LNCaP clone FGC (cell line): ENCODE measurements at regions not wholly inside any gene's neighbourhood (a gene's known extent, or its start where the extent isn't known, plus 50 kb on each side); places are given as distances from the start of the nearest gene placed in this dataset.

ENCODE experiments used
- DNase-seq: peaks from one replicate; pipeline ENCODE4 v3.0.0-alpha.2; 2011; ENCODE audit warnings: low read depth
- H3K4me3 ChIP-seq: 2 replicates; pipeline ENCODE4 v1.5.1; 2011; ENCODE audit warnings: mild to moderate bottlenecking, low read depth, low read length, control low read depth
- CTCF ChIP-seq: IDR thresholded peaks from 2 replicates; pipeline ENCODE4 v1.5.1; 2012; ENCODE audit warnings: mild to moderate bottlenecking; ENCODE audit not compliant: control insufficient read depth, insufficient read depth; ENCODE audit errors: extremely low read depth

- DNase-seq, result no peak
- H3K4me3 ChIP-seq, result no peak overlapping the region
- TF ChIP-seq CTCF, result no peak
Measured at GRCh38 chr17:5701381-5701780, 117.1 kb upstream of the NLRP1 start.

GRCh38 chr17:5702951-5703510 is 118.7 kb upstream of the NLRP1 start:
- DNase-seq, result no peak
- H3K4me3 ChIP-seq, result no peak overlapping the region
- no peak for TF ChIP-seq CTCF

- no peak for DNase-seq
- H3K4me3 ChIP-seq, result no peak overlapping the region
- TF ChIP-seq CTCF, result no peak
Measured at GRCh38 chr17:5703736-5704135, 119.4 kb upstream of the NLRP1 start.

DNA sequence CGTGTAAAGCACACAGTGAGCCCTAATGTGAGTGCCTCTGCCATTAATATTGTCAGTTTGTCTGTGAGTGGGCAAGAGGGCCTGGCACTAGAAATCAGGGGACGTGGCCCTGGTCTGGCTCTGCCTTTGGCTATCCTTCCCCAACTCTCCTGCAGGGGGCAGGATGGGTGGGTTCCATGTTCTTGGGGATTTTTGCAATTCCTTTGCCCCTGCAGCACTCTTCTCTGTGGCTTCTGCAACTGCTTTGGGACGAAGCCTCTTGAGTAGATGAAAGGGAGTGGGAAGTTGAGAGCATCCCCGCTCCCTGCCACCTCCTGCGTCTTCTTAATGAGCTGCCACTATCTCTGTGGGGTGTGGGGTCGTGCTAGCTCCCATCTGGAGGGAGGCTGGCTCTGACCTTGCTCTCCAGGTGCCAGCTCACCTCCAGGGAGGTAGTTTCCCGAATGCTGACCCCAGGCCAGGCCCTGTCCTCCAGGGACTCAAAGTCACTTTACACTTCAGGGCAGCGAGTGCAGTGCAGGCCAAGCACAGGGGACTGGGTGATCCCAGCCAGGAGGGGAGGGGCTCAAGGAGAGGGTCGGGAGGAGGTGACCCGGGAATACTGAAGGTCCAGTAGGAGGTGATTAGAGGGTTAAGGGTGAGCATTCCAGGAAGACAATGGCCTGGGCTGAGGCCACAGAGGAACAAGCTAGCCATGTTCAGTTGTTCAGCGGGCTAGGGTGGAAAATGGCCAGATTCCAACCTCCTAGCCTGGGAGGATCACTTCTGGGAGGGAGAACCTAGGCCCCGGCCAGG is 121.0 kb upstream of the NLRP1 start:
- TF ChIP-seq CTCF, result peak; percentile 31
- H3K4me3 ChIP-seq, result no peak overlapping the region
- no peak for DNase-seq

DNA sequence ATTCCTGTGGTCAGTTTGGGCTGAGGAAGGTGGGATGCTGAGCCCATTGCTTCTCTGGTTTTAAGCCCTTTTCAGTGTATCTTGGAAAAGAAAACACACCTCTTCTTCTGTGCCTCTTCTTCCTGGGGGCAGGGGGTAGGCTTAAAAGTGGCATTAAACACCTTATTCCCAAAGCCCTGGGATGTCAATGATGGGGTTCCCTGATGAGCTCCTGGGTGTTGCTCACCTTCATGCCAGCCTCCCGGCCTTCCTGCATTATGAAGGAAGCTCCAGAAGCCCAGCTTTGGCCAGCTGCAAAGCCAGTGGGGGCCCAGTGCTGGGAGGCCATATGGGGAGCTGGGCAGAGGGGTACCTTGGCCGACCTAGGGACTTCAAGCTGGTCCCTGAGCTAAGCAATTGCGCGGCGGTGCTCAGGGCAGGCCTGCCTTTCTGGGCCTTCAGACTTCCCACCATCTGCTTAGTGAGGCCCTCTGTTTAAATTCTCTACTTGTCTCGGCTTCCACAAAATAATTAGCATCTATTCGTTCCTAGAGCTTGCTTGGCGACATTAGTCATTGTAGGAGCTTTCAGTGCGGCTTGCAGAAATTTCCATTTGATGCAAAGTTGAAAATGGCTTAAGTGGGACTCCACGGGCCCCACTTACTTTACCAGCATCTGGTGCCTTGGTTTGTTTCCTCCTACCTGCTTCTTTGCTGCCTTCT is 121.7 kb upstream of the NLRP1 start:
- no peak for TF ChIP-seq CTCF

DNA sequence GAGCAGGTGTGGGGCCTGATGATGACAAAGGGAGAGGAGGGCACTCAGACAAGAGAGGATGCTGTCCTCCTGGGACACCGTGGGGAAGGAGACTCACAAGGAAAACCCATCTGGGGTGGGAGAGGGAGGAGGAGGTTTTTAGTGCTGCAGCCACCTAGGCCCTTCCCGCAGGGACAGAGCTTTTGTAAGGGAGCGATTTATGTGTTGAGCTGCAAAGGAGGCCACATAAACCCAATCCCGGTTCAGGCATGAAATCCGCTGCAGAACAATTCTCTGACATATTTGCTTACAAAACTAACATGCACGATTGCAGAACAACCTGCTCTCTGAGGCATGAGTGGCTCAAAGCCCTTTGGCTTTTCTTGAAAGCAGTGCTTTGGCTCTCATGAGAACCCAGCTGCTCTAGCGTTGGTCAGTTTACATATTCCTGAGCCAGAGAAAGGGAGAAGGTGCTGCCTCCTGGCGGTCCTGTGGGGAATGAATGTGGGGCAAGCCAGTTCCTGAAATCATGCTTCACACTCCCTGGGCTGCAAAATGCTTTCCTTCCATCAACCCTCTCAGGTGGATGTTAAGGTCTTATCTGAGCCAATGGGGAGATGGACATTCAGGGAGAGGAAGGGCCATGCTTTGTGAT is 122.4 kb upstream of the NLRP1 start:
- TF ChIP-seq CTCF, result peak; percentile 86
- no peak overlapping the region for H3K4me3 ChIP-seq
- DNase-seq, result peak; percentile 2

More for the DNA sequence above, 121.7 kb upstream of the NLRP1 start:
- no peak for DNase-seq
- no peak overlapping the region for H3K4me3 ChIP-seq
